ENCODE measurements at regions not wholly inside any gene's neighbourhood (a gene's known extent, or its start where the extent isn't known, plus 50 kb on each side); places are given as distances from the start of the nearest gene placed in this dataset.

- Histone ChIP-seq H3K4me1 (replicated peaks in 1 of 2) (no peaks in the 10 kb centered on the region), H3K27me3 (no peaks in the 10 kb centered on the region), H3K4me3 (no peak overlapping the region), H3K27ac (no peak overlapping the region), H3K9me3 (replicated peaks in 1 of 3) (no peaks in the 10 kb centered on the region), H3K36me3 (replicated peaks in 1 of 2) (no peaks in the 10 kb centered on the region)
- TF ChIP-seq CTCF (IDR thresholded peaks at IDR 0.05): no peak
- TF ChIP-seq POLR2A (IDR thresholded peaks at IDR 0.05): no peak
- 37 to 43% (median 40%) methylated on average over 6 of the region's 6 CpGs for WGBS, 4 donors
- no peak for DNase-seq
- intact Hi-C loops (cut with DNase I): no loop called here
These were observed 174.4 kb downstream of the RPIA start for GRCh38 chr2:88865801-88866371.

GRCh38 chr2:88866756-88867155, 175.3 kb downstream of the RPIA start:
- 50 to 59% (median 57%) methylated on average over 11 of the region's 11 CpGs for WGBS, 4 donors
- no peak for TF ChIP-seq POLR2A (IDR thresholded peaks at IDR 0.05)
- TF ChIP-seq CTCF (IDR thresholded peaks at IDR 0.05): no peak
- no peaks in the 10 kb centered on the region for H3K36me3 ChIP-seq (replicated peaks in 1 of 2)
- no peak overlapping the region for H3K27ac ChIP-seq
- intact Hi-C loops (cut with DNase I): no loop called here
- H3K4me3 ChIP-seq: no peak overlapping the region
- DNase-seq: no peak
- H3K27me3 ChIP-seq: no peaks in the 10 kb centered on the region
- H3K4me1 ChIP-seq (replicated peaks in 1 of 2): no peaks in the 10 kb centered on the region
- H3K9me3 ChIP-seq (replicated peaks in 1 of 3): no peaks in the 10 kb centered on the region

GRCh38 chr2:88868861-88869260, 177.4 kb downstream of the RPIA start:
- no peak overlapping the region for H3K4me3 ChIP-seq
- no peaks in the 10 kb centered on the region for H3K36me3 ChIP-seq (replicated peaks in 1 of 2)
- TF ChIP-seq CTCF (IDR thresholded peaks at IDR 0.05) (no peak), POLR2A (IDR thresholded peaks at IDR 0.05) (no peak)
- no peak for DNase-seq
- WGBS, 4 donors: 61 to 80% (median 68%) methylated on average over 1 of the region's 1 CpG
- no peak overlapping the region for H3K27ac ChIP-seq
- H3K9me3 ChIP-seq (replicated peaks in 1 of 3): no peaks in the 10 kb centered on the region
- H3K4me1 ChIP-seq (replicated peaks in 1 of 2): no peaks in the 10 kb centered on the region
- H3K27me3 ChIP-seq: peaks cover 10% of the 10 kb centered on the region
- intact Hi-C loops (cut with DNase I): no loop called here

- intact Hi-C loops (cut with DNase I): loop anchor here in 1 of 2 donors (10.0 kb wide), 1 partner anchor 126 kb away; no protein-coding TSS in a partner anchor
- Histone ChIP-seq H3K4me3 (no peak overlapping the region), H3K9me3 (replicated peaks in 1 of 3) (no peaks in the 10 kb centered on the region), H3K27ac (no peak overlapping the region), H3K36me3 (replicated peaks in 1 of 2) (no peaks in the 10 kb centered on the region), H3K4me1 (replicated peaks in 1 of 2) (no peaks in the 10 kb centered on the region), H3K27me3 (peaks cover 10% of the 10 kb centered on the region)
- no peak for TF ChIP-seq CTCF (IDR thresholded peaks at IDR 0.05)
- TF ChIP-seq POLR2A (IDR thresholded peaks at IDR 0.05): no peak
- 29 to 48% (median 44%) methylated on average over 1 to 2 of the region's 2 CpGs for WGBS, 4 donors
- no peak for DNase-seq
These were observed 178.9 kb downstream of the RPIA start for GRCh38 chr2:88870267-88870839.
